Stromal cell of bone marrow (primary cell): ENCODE measurements at regions not wholly inside any gene's neighbourhood (a gene's known extent, or its start where the extent isn't known, plus 50 kb on each side); places are given as distances from the start of the nearest gene placed in this dataset.

Source experiments
- DNase-seq: peaks from one replicate; pipeline ENCODE4 v3.0.0-alpha.2; 2012; ENCODE audit warnings: low read depth

GRCh38 chr18:39991696-39992265 lies 1963.3 kb upstream of the PIK3C3 start:
- no peak for DNase-seq

GRCh38 chr18:39990540-39990939 lies 1964.5 kb upstream of the PIK3C3 start:
- DNase-seq: no peak

DNA sequence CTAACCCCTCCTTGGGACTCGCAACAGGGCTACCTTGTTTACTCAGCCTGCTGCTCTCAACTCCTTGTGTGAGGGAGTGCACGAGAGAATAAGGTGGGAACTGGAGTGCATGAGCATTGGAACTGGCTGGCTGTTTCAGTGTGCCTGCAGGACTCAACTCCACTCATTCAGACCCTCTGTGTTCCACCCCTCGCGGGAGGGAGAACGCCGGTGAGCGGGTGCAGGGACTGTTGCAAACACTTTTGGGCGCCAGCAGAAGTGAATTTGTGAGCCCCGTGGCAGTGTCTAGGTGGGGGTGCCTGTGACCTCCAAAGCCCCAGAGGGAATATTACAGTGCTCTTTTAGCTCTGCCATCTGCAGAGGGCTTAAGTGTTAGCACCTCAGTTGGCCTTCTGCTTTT lies 1978.3 kb upstream of the PIK3C3 start:
- no peak for DNase-seq

- no peak for DNase-seq
Observed at GRCh38 chr18:39972521-39972920, 1982.5 kb upstream of the PIK3C3 start.

GRCh38 chr18:39969803-39970494 lies 1985.1 kb upstream of the PIK3C3 start:
- no peak for DNase-seq

GRCh38 chr18:39966275-39966674 lies 1988.8 kb upstream of the PIK3C3 start:
- DNase-seq: no peak

DNA sequence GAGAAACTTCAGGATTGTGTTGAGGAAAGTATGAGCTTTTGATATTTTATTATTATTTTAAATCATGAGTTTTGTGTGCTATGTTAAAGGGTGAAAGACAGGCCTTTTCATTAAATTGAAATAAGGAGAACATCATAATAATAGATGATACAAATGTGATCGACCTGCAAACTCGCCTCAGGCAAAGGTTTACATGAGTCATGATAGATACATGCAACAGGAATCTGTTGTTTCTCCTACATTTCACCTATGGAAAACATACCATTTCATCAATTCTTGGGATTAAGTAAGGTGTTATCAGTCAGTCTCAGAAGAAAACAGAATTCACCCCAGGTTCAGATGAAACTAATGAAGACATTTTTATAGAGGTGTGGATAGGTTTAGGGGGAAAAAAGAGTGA lies 1992.5 kb upstream of the PIK3C3 start:
- DNase-seq: no peak

- DNase-seq: no peak
Observed at GRCh38 chr18:39960550-39960949, 1994.5 kb upstream of the PIK3C3 start.

DNA sequence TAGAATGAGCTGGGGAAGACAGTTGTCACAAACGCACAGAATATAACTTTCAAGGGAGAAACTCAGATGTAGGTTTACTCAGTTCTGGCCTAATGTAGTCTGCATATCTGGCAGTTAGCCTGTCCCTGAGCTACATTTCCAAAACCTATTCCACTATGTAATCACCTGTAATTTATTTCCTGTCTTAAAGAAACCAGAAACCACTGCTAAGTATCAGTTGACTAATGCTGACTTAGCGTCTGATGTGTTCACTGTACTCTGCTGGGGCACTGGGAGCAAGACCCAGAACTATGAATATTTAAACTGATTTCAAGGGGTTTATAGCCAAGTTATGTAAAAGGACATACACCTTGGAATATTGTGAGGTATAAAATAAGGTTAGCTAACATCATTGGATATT lies 1995.2 kb upstream of the PIK3C3 start:
- no peak for DNase-seq

- DNase-seq: no peak
Observed at GRCh38 chr18:39958876-39959275, 1996.2 kb upstream of the PIK3C3 start.

GRCh38 chr18:39952816-39953215 lies 2002.2 kb upstream of the PIK3C3 start:
- no peak for DNase-seq

DNA sequence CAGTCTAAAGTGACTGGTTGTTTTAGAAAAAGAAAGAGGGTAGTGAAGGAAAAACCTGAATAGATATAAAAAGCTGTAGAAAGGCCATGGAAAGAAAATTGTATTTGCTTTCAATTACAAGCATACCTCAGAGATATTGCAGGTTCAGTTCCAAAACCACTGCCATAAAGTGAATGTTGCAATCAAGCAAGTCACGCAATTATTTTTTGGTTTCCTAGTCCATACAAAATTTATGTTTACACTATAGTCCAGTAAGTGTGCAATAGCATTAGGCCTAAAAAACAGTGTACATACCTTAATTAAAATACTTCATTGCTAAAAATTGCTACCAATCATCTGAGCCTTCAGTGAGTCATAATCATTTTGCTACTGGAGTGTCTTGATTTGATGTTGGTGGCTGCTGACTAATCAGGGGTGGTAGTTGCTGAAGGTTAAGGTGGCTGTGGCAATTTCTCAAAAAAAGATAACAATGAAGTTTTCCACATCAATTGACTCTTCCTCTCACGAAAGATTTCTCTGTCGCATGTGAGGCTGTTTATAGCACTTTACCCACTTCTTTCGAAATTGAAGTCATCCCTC lies 2003.8 kb upstream of the PIK3C3 start:
- no peak for DNase-seq

GRCh38 chr18:39946623-39947061 lies 2008.4 kb upstream of the PIK3C3 start:
- no peak for DNase-seq

- no peak for DNase-seq
Observed at GRCh38 chr18:39945076-39945475, 2010.0 kb upstream of the PIK3C3 start.

- DNase-seq: no peak
Observed at GRCh38 chr18:39942702-39943101, 2012.3 kb upstream of the PIK3C3 start.

DNA sequence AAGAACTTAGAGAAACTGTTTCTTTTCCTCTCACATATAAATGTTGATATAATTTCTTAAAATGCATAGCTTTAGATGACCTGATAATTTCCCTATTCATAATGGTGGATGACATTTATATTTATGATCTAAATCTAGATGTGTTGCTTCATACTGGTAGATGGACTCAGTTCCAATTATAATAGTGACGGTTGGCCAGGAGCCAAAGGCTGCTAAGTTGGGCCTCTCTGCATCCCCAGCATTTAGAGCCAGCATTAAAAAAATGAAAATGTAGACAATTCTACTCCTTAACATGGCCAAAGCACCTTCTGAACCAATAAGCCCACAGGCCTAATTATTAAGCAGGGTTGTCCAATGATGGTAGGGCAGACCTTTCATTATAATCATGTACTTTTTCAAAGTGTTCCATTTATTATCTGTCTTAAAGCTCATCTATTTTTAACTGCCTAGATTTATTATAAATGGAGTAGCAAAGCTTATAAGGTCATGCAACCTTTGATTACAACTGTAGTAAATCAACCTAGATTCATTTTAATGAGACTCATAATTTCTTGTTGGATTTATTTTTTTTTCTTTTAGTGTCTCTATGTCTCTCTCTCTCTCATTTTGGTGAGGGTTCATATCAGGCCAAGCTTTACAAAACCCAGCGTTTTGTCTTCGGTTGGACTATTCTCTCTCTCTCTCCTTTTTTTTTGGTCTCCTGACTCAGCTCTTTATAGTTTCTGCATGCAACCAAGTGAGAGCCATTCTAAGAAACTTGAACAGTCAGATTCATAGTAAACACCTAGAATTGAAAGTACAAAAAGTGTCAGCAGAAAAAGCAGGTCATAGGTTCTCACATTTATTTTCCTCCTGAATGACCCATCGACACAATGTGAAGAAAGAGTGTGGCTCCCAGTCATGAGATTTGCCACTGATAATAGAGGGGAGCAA lies 2016.1 kb upstream of the PIK3C3 start:
- no peak for DNase-seq

DNA sequence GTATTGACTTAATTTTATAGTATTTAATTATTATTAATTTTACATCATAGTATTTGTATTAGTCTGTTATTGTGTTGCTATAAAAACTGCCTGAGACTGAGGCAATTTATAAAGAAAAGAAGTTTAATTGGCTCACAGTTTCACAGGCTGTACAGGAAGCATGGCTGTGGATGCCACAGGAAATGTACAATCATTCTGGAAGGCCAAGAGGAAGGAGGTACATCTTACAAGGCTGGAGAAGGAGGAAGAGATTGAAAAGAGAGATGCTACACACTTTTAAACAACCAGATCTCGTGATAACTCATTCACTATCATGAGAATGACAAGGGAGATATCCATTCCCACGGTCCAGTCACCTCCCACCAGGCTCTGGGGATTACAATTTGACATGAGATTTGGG lies 2019.4 kb upstream of the PIK3C3 start:
- DNase-seq: no peak

- no peak for DNase-seq
Observed at GRCh38 chr18:39918847-39919246, 2036.2 kb upstream of the PIK3C3 start.

DNA sequence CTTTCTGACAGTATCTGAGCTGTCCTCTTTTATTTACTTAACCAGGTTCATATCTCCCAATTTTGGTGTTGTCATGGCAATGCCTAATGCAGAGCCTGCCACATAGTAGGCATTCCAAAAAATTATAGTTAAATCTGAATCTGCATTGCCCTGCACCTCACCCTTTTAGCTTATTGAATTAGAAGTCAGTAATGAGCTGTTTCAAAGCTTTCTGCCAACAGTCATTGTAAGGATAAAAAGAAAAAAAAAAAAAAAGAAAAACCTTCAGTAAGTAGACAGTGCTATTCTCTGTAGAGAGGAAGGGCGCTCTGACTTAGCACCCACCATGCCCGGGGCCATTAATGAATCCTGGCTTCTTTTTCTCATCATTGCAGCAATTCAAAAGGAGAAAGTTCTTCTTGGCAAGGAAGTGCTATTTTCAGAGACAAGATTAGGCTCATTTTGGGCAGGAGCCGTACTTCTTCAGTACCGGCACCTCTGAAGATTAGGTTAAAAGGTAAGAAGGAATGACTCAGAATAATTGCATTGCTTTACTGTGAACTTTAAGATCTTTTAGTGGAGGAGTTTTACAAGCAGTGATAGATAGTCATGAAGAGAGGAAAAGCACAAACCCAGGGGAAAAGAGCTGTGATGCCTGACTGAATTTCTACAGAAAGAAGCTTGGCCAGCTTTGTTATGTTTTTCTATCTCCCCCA lies 2041.2 kb upstream of the PIK3C3 start:
- no peak for DNase-seq

DNA sequence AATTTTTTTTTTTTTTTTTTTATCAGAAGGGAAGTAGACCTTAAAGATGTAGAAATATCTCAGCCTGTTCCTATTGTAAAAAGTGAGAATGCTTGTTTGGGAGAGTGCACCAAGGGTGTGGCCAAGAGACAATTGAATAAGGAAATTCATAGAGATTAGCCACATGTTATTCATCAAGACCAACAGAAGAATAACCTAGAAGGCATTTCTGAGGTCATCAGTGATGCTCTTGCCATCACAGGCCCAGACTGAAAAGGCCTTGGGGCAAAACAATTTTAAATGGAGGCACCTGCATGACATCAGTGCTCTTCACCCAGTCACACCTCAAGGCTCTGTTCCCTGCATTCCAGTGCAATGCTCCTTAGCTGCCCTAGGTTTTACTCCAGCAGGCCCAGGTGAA lies 2043.3 kb upstream of the PIK3C3 start:
- DNase-seq: no peak

DNA sequence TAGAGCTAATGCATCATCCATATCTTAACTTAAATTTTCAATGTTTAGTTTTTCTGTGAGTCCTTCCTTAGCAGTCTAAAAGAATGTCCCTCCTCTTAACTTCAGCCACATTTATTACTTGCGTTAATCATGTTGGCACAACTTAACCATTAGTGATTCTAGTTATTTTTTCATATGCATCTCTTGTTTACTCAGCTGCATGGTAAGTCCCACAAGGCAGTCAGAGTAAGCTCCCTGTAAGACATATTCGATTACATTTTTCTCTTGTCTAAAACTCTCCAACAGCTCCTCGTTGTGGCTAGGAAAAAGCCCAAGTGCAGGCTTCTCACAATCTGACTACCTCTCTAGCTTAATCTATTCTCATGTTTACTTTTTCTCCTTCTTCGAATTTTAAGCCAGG lies 2045.3 kb upstream of the PIK3C3 start:
- no peak for DNase-seq

DNA sequence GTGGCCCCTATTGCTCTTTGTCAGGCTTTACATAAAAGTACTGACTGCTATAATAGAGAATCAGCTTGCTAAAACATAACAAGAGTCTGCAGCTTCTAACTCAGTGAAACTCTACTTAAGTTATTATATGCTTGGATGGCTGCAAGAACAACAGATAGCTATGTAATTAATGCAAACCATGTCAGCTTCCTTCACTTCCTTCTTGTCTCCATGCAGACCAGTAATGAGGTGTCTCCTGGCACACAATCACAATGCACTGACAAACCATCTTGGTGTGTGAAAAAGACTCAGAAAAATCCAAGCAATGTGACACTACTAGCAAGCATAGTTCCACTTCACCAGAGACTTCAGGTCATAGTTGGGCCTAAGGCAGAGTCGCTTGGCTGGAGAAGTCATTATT lies 2068.9 kb upstream of the PIK3C3 start:
- no peak for DNase-seq
